Activated CD8-positive, alpha-beta T cell treated with anti-CD3 and anti-CD28 coated beads, Interleukin-2, amount 10 ng/mL, durations not matched to agents 7 days and 5 days (primary cell): ENCODE measurements at regions not wholly inside any gene's neighbourhood (a gene's known extent, or its start where the extent isn't known, plus 50 kb on each side); places are given as distances from the start of the nearest gene placed in this dataset.

ENCODE experiments used
- ATAC-seq: fragments of 150-1000 bp; cut with Tn5 transposase; one replicate; pipeline ENCODE4 v1.10.0; 2021; ENCODE audit warnings: moderate library complexity
- CTCF ChIA-PET: fragments of 350-600 bp; sonication (Branson Sonifier 250); formaldehyde crosslinking; loops from one replicate; lab custom pipeline; 2021; ENCODE audit warnings: antibody characterized with exemption; lab: Charles Lee
- POLR2A ChIA-PET: fragments of 350-600 bp; sonication (Branson Sonifier 250); formaldehyde crosslinking; loops from one replicate; lab custom pipeline; 2021; ENCODE audit warnings: antibody characterized with exemption; lab: Charles Lee
- DNase-seq: peaks from one replicate; pipeline ENCODE4 v3.0.0-alpha.2; 2020
- H3K27ac Mint-ChIP-seq: one replicate; pipeline ENCODE4 v1.8.0; 2021; ENCODE audit warnings: mild to moderate bottlenecking, mixed read lengths
- H3K27me3 Mint-ChIP-seq: one replicate; pipeline ENCODE4 v1.8.0; 2021; ENCODE audit warnings: low read depth, mixed read lengths
- H3K36me3 Mint-ChIP-seq: one replicate; pipeline ENCODE4 v1.8.0; 2021; ENCODE audit warnings: low read depth, mixed read lengths
- H3K4me1 Mint-ChIP-seq: one replicate; pipeline ENCODE4 v1.8.0; 2021; ENCODE audit warnings: low read depth, mixed read lengths
- H3K4me3 Mint-ChIP-seq: one replicate; pipeline ENCODE4 v1.8.0; 2021; ENCODE audit warnings: mild to moderate bottlenecking, mixed read lengths
- H3K9me3 Mint-ChIP-seq: one replicate; pipeline ENCODE4 v1.8.0; 2022; ENCODE audit warnings: mixed read lengths; ENCODE audit not compliant: insufficient read depth

- H3K4me3 Mint-ChIP-seq: no peak overlapping the region
- no peaks in the 10 kb centered on the region for H3K36me3 Mint-ChIP-seq
- DNase-seq (peak; percentile 1), ATAC-seq (no peak)
- ChIA-PET CTCF (interaction anchor here (1.4 kb wide), 1 partner anchor 152 kb away, joined by 3 read pairs; no protein-coding TSS in a partner anchor), POLR2A (interaction anchor here (0.6 kb wide), 1 partner anchor 16 kb away, joined by 4 read pairs; no protein-coding TSS in a partner anchor)
- no peak overlapping the region for H3K27ac Mint-ChIP-seq
- no peaks in the 10 kb centered on the region for H3K4me1 Mint-ChIP-seq
- H3K27me3 Mint-ChIP-seq: no peaks in the 10 kb centered on the region
- no peaks in the 10 kb centered on the region for H3K9me3 Mint-ChIP-seq
Measured at GRCh38 chr15:100722551-100723314, 120.3 kb downstream of the ASB7 start.

GRCh38 chr15:100723315-100723801 is 121.0 kb downstream of the ASB7 start:
- DNase-seq (no peak), ATAC-seq (no peak)
- Mint-ChIP-seq H3K4me3 (no peak overlapping the region), H3K9me3 (no peaks in the 10 kb centered on the region), H3K27ac (no peak overlapping the region), H3K4me1 (no peaks in the 10 kb centered on the region), H3K27me3 (no peaks in the 10 kb centered on the region), H3K36me3 (no peaks in the 10 kb centered on the region)
- ChIA-PET POLR2A (interaction anchor here (0.6 kb wide), 1 partner anchor 16 kb away, joined by 4 read pairs; no protein-coding TSS in a partner anchor), CTCF (no interaction called here)

GRCh38 chr15:100725121-100726069 is 123.0 kb downstream of the ASB7 start:
- H3K36me3 Mint-ChIP-seq: no peaks in the 10 kb centered on the region
- H3K27me3 Mint-ChIP-seq: no peaks in the 10 kb centered on the region
- peak; percentile 17 for DNase-seq
- H3K27ac Mint-ChIP-seq: no peak overlapping the region
- ChIA-PET CTCF (no interaction called here), POLR2A (no interaction called here)
- no peaks in the 10 kb centered on the region for H3K4me1 Mint-ChIP-seq
- no peak overlapping the region for H3K4me3 Mint-ChIP-seq
- ATAC-seq: no peak
- H3K9me3 Mint-ChIP-seq: no peaks in the 10 kb centered on the region

- Mint-ChIP-seq H3K27ac (no peak overlapping the region), H3K27me3 (no peaks in the 10 kb centered on the region), H3K4me1 (no peaks in the 10 kb centered on the region), H3K9me3 (no peaks in the 10 kb centered on the region), H3K4me3 (no peak overlapping the region), H3K36me3 (no peaks in the 10 kb centered on the region)
- ChIA-PET POLR2A (no interaction called here), CTCF (no interaction called here)
- ATAC-seq (no peak), DNase-seq (peak; percentile 16)
Measured at GRCh38 chr15:100726070-100726420, 123.7 kb downstream of the ASB7 start.

- H3K27ac Mint-ChIP-seq: no peak overlapping the region
- H3K4me3 Mint-ChIP-seq: no peak overlapping the region
- DNase-seq: peak; percentile 10
- no peaks in the 10 kb centered on the region for H3K27me3 Mint-ChIP-seq
- H3K4me1 Mint-ChIP-seq: no peaks in the 10 kb centered on the region
- ChIA-PET CTCF (no interaction called here), POLR2A (no interaction called here)
- no peak for ATAC-seq
- H3K9me3 Mint-ChIP-seq: no peaks in the 10 kb centered on the region
- no peaks in the 10 kb centered on the region for H3K36me3 Mint-ChIP-seq
Measured at GRCh38 chr15:100726421-100727190, 124.2 kb downstream of the ASB7 start.

- Mint-ChIP-seq H3K27me3 (no peaks in the 10 kb centered on the region), H3K36me3 (no peaks in the 10 kb centered on the region), H3K27ac (no peak overlapping the region), H3K4me3 (no peak overlapping the region), H3K4me1 (no peaks in the 10 kb centered on the region), H3K9me3 (no peaks in the 10 kb centered on the region)
- DNase-seq (peak; percentile 7), ATAC-seq (no peak)
- ChIA-PET POLR2A (no interaction called here), CTCF (no interaction called here)
Measured at GRCh38 chr15:100727291-100727851, 125.0 kb downstream of the ASB7 start.

- no peak overlapping the region for H3K4me3 Mint-ChIP-seq
- CTCF ChIA-PET: no interaction called here
Measured at GRCh38 chr15:100728371-100729201, 126.2 kb downstream of the ASB7 start.

GRCh38 chr15:100729461-100729860 is 127.1 kb downstream of the ASB7 start:
- ChIA-PET CTCF (no interaction called here), POLR2A (no interaction called here)
- Mint-ChIP-seq H3K27ac (no peak overlapping the region), H3K36me3 (no peaks in the 10 kb centered on the region), H3K4me3 (no peak overlapping the region), H3K27me3 (no peaks in the 10 kb centered on the region), H3K4me1 (no peaks in the 10 kb centered on the region), H3K9me3 (no peaks in the 10 kb centered on the region)
- ATAC-seq: no peak
- peak; percentile 11 for DNase-seq

More at GRCh38 chr15:100728371-100729201, 126.2 kb downstream of the ASB7 start:
- ATAC-seq: no peak
- Mint-ChIP-seq H3K27ac (no peak overlapping the region), H3K36me3 (no peaks in the 10 kb centered on the region), H3K4me1 (no peaks in the 10 kb centered on the region), H3K9me3 (no peaks in the 10 kb centered on the region), H3K27me3 (no peaks in the 10 kb centered on the region)
- DNase-seq: peak; percentile 14
- POLR2A ChIA-PET: no interaction called here

GRCh38 chr15:100730129-100730528 is 127.7 kb downstream of the ASB7 start:
- no peaks in the 10 kb centered on the region for H3K27me3 Mint-ChIP-seq
- CTCF ChIA-PET: no interaction called here
- POLR2A ChIA-PET: no interaction called here
- H3K4me3 Mint-ChIP-seq: no peak overlapping the region
- ATAC-seq (no peak), DNase-seq (peak; percentile 4)
- no peak overlapping the region for H3K27ac Mint-ChIP-seq
- no peaks in the 10 kb centered on the region for H3K4me1 Mint-ChIP-seq
- H3K36me3 Mint-ChIP-seq: no peaks in the 10 kb centered on the region
- H3K9me3 Mint-ChIP-seq: no peaks in the 10 kb centered on the region

- no peak overlapping the region for H3K4me3 Mint-ChIP-seq
- no peak for ATAC-seq
- CTCF ChIA-PET: no interaction called here
- H3K27me3 Mint-ChIP-seq: no peaks in the 10 kb centered on the region
- peak; percentile 6 for DNase-seq
- no peaks in the 10 kb centered on the region for H3K9me3 Mint-ChIP-seq
- no peaks in the 10 kb centered on the region for H3K36me3 Mint-ChIP-seq
- POLR2A ChIA-PET: no interaction called here
- H3K27ac Mint-ChIP-seq: no peak overlapping the region
- H3K4me1 Mint-ChIP-seq: no peaks in the 10 kb centered on the region
Measured at GRCh38 chr15:100730655-100731266, 128.4 kb downstream of the ASB7 start.
